ENCODE measurements at regions not wholly inside any gene's neighbourhood (a gene's known extent, or its start where the extent isn't known, plus 50 kb on each side); places are given as distances from the start of the nearest gene placed in this dataset.

DNA sequence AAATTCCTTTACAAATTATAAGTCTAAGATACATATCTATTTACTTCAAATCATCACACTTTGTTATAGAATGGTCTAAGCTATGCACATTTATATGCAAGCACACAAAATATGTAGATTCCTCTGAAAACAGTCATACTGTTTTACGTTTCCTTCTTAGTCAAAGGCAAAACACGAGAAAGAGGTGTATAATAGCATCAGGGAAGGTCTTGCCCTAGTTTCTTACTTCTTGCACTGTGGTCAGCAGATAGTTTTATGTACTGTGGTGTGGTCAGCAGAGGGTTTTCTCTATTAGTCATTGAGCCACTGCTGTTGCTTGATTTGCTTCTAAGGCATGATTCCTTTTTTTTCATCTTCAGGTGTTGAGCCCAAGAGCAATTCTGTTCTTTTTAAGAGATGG is 117.7 kb downstream of the ADAM29 start:
- ChIA-PET POLR2A (no interaction called here), CTCF (no interaction called here)
- Histone ChIP-seq H3K27ac (ENCODE audit: extremely low read depth, low read depth, low read length) (no peak overlapping the region), H3K4me1 (ENCODE audit: control insufficient read depth, insufficient read depth, low read length) (no peaks in the 10 kb centered on the region), H3K4me3 (ENCODE audit: low read depth, low read length) (no peak overlapping the region), H3K36me3 (ENCODE audit: control insufficient read depth in 2 of 2, insufficient read depth in 1 of 2, low read length in 2 of 2) (no peaks in the 10 kb centered on the region), H3K9me3 (ENCODE audit: control insufficient read depth, insufficient read depth, low read depth, low read length) (no peaks in the 10 kb centered on the region)
- TF ChIP-seq GLI4 (tag by site-specific recombination; IDR thresholded peaks at IDR 0.05), result no peak
- TF ChIP-seq ZNF707 (tag by site-specific recombination; IDR thresholded peaks at IDR 0.05), result no peak
- TF ChIP-seq OSR2 (tag by site-specific recombination; IDR thresholded peaks at IDR 0.05), result no peak
- TF ChIP-seq ZNF121 (tag by site-specific recombination; IDR thresholded peaks at IDR 0.05), result no peak
- no peak for TF ChIP-seq ZNF560 (tag by site-specific recombination; IDR thresholded peaks at IDR 0.05; ENCODE audit: borderline replicate concordance)
- TF ChIP-seq, protein P1, sequence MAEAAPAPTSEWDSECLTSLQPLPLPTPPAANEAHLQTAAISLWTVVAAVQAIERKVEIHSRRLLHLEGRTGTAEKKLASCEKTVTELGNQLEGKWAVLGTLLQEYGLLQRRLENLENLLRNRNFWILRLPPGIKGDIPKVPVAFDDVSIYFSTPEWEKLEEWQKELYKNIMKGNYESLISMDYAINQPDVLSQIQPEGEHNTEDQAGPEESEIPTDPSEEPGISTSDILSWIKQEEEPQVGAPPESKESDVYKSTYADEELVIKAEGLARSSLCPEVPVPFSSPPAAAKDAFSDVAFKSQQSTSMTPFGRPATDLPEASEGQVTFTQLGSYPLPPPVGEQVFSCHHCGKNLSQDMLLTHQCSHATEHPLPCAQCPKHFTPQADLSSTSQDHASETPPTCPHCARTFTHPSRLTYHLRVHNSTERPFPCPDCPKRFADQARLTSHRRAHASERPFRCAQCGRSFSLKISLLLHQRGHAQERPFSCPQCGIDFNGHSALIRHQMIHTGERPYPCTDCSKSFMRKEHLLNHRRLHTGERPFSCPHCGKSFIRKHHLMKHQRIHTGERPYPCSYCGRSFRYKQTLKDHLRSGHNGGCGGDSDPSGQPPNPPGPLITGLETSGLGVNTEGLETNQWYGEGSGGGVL (tag by site-specific recombination; IDR thresholded peaks at IDR 0.05), result no peak
- no peak for TF ChIP-seq ZNF621 (tag by site-specific recombination; IDR thresholded peaks at IDR 0.05)
- TF ChIP-seq, protein P2, sequence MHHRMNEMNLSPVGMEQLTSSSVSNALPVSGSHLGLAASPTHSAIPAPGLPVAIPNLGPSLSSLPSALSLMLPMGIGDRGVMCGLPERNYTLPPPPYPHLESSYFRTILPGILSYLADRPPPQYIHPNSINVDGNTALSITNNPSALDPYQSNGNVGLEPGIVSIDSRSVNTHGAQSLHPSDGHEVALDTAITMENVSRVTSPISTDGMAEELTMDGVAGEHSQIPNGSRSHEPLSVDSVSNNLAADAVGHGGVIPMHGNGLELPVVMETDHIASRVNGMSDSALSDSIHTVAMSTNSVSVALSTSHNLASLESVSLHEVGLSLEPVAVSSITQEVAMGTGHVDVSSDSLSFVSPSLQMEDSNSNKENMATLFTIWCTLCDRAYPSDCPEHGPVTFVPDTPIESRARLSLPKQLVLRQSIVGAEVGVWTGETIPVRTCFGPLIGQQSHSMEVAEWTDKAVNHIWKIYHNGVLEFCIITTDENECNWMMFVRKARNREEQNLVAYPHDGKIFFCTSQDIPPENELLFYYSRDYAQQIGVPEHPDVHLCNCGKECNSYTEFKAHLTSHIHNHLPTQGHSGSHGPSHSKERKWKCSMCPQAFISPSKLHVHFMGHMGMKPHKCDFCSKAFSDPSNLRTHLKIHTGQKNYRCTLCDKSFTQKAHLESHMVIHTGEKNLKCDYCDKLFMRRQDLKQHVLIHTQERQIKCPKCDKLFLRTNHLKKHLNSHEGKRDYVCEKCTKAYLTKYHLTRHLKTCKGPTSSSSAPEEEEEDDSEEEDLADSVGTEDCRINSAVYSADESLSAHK (tag by site-specific recombination; IDR thresholded peaks at IDR 0.05), result no peak
- TF ChIP-seq, protein P3, sequence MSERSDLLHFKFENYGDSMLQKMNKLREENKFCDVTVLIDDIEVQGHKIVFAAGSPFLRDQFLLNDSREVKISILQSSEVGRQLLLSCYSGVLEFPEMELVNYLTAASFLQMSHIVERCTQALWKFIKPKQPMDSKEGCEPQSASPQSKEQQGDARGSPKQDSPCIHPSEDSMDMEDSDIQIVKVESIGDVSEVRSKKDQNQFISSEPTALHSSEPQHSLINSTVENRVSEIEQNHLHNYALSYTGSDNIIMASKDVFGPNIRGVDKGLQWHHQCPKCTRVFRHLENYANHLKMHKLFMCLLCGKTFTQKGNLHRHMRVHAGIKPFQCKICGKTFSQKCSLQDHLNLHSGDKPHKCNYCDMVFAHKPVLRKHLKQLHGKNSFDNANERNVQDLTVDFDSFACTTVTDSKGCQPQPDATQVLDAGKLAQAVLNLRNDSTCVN (tag by site-specific recombination; optimal IDR thresholded peaks at IDR 0.05), result no peak
- TF ChIP-seq RBAK (tag by site-specific recombination; IDR thresholded peaks at IDR 0.05), result no peak
- TF ChIP-seq, protein P4, sequence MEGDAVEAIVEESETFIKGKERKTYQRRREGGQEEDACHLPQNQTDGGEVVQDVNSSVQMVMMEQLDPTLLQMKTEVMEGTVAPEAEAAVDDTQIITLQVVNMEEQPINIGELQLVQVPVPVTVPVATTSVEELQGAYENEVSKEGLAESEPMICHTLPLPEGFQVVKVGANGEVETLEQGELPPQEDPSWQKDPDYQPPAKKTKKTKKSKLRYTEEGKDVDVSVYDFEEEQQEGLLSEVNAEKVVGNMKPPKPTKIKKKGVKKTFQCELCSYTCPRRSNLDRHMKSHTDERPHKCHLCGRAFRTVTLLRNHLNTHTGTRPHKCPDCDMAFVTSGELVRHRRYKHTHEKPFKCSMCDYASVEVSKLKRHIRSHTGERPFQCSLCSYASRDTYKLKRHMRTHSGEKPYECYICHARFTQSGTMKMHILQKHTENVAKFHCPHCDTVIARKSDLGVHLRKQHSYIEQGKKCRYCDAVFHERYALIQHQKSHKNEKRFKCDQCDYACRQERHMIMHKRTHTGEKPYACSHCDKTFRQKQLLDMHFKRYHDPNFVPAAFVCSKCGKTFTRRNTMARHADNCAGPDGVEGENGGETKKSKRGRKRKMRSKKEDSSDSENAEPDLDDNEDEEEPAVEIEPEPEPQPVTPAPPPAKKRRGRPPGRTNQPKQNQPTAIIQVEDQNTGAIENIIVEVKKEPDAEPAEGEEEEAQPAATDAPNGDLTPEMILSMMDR (tag by site-specific recombination; IDR thresholded peaks at IDR 0.05), result no peak

DNA sequence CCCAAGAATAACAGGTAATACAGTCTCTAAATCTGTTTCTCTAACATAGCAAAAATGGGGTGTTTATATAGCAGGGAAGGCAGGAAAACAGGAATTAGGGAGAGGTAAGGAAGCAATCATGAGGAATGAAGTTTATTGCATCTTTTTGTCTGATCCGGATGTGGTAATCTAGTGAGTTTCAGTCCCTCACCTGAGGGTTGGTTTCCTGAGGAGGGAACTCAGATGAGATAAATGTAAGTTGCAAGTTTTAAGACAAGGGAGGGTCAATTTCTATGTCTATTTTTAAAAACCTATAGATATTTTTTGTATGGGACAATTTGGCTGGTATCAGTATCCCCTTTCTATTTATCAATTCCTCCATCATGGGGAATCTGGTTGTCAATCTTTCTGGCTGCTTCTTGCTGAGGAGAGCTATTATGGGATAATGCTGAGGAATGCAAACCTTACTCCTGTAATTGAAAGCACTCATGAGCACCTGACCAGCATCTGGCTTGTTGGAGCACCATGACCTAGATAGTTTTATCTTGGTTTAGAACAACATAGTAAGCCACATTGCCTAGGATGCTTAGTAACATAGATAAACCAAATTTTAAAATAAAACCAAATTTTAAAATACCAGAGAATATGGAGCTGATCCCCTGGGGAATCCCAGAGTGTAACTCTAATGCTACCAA is 130.1 kb downstream of the ADAM29 start:
- Histone ChIP-seq H3K4me3 (ENCODE audit: low read depth, low read length) (no peak overlapping the region), H3K27ac (ENCODE audit: extremely low read depth, low read depth, low read length) (no peak overlapping the region), H3K36me3 (ENCODE audit: control insufficient read depth in 2 of 2, insufficient read depth in 1 of 2, low read length in 2 of 2) (no peaks in the 10 kb centered on the region), H3K4me1 (ENCODE audit: control insufficient read depth, insufficient read depth, low read length) (no peaks in the 10 kb centered on the region), H3K9me3 (ENCODE audit: control insufficient read depth, insufficient read depth, low read depth, low read length) (no peaks in the 10 kb centered on the region)
- POLR2A ChIA-PET, result no interaction called here
- CTCF ChIA-PET, result interaction anchor here (0.6 kb wide), 1 partner anchor 794 kb away, joined by 3 read pairs; no protein-coding TSS in a partner anchor
- TF ChIP-seq ZNF600 (tag by site-specific recombination; IDR thresholded peaks at IDR 0.05) (no peak), ZBTB21 (tag by site-specific recombination; IDR thresholded peaks at IDR 0.05) (no peak), RBAK (tag by site-specific recombination; IDR thresholded peaks at IDR 0.05) (no peak), ZFP69B (tag by site-specific recombination; IDR thresholded peaks at IDR 0.05) (no peak), ZNF610 (tag by site-specific recombination; IDR thresholded peaks at IDR 0.05; ENCODE audit: borderline replicate concordance) (no peak), ZNF121 (tag by site-specific recombination; IDR thresholded peaks at IDR 0.05) (no peak), SP3 (tag by site-specific recombination; IDR thresholded peaks at IDR 0.05) (no peak), BCL11B (tag by site-specific recombination; IDR thresholded peaks at IDR 0.05; ENCODE audit: low read depth) (no peak), ZNF2 (tag by site-specific recombination; IDR thresholded peaks at IDR 0.05) (no peak), ZNF48 (tag by site-specific recombination; IDR thresholded peaks at IDR 0.05) (no peak), ZNF23 (tag by site-specific recombination; IDR thresholded peaks at IDR 0.05; ENCODE audit: borderline replicate concordance) (no peak), ZNF184 (tag by site-specific recombination; IDR thresholded peaks at IDR 0.05) (no peak)
- TF ChIP-seq, protein P5, sequence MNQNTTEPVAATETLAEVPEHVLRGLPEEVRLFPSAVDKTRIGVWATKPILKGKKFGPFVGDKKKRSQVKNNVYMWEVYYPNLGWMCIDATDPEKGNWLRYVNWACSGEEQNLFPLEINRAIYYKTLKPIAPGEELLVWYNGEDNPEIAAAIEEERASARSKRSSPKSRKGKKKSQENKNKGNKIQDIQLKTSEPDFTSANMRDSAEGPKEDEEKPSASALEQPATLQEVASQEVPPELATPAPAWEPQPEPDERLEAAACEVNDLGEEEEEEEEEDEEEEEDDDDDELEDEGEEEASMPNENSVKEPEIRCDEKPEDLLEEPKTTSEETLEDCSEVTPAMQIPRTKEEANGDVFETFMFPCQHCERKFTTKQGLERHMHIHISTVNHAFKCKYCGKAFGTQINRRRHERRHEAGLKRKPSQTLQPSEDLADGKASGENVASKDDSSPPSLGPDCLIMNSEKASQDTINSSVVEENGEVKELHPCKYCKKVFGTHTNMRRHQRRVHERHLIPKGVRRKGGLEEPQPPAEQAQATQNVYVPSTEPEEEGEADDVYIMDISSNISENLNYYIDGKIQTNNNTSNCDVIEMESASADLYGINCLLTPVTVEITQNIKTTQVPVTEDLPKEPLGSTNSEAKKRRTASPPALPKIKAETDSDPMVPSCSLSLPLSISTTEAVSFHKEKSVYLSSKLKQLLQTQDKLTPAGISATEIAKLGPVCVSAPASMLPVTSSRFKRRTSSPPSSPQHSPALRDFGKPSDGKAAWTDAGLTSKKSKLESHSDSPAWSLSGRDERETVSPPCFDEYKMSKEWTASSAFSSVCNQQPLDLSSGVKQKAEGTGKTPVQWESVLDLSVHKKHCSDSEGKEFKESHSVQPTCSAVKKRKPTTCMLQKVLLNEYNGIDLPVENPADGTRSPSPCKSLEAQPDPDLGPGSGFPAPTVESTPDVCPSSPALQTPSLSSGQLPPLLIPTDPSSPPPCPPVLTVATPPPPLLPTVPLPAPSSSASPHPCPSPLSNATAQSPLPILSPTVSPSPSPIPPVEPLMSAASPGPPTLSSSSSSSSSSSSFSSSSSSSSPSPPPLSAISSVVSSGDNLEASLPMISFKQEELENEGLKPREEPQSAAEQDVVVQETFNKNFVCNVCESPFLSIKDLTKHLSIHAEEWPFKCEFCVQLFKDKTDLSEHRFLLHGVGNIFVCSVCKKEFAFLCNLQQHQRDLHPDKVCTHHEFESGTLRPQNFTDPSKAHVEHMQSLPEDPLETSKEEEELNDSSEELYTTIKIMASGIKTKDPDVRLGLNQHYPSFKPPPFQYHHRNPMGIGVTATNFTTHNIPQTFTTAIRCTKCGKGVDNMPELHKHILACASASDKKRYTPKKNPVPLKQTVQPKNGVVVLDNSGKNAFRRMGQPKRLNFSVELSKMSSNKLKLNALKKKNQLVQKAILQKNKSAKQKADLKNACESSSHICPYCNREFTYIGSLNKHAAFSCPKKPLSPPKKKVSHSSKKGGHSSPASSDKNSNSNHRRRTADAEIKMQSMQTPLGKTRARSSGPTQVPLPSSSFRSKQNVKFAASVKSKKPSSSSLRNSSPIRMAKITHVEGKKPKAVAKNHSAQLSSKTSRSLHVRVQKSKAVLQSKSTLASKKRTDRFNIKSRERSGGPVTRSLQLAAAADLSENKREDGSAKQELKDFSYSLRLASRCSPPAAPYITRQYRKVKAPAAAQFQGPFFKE (tag by site-specific recombination; IDR thresholded peaks at IDR 0.05; ENCODE audit: borderline replicate concordance), result no peak

All from HEK293 (cell line).